ENCODE measurements at regions not wholly inside any gene's neighbourhood (a gene's known extent, or its start where the extent isn't known, plus 50 kb on each side); places are given as distances from the start of the nearest gene placed in this dataset.

DNA sequence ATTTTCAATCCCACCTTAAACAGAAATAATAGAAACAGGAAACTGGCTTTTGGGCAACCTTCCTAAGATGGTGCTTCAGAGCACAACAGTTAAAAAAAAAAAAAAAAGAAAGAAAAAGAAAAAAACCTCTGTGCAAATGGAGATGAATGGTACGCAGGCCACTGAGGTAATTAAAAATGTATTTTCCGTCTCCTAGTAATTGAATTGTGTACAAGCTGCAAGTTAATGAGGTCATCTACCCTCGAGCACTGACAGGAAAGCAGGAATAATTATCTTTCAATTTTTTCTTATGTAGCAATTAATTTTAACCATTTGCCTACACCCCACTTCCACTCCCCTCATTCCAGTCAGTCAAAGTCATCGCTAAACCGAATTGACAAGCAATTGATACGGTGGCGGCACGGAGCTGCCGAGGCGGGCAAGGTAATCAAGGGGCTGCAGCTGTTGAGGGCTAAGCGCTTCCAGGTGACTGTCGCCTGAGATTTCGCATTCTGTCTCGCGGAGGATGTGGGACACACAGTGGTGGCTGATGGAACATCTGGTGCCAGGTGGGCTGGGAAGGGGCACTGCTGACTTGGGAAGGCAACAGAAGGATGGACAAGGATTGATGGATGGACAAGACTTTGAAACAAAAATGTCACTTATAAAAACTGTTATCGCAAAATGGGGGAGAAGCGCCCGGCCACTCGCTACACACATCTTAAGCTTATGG, 109.4 kb downstream of the RCN1 start:
- no peak overlapping the region for H3K27ac ChIP-seq (ENCODE audit: low read depth in 2 of 2, low read length in 1 of 2)
- ChIA-PET POLR2A (no interaction called here), CTCF (interaction anchor here (0.9 to 1.7 kb wide), 4 partner anchors 13 to 148 kb away, joined by 3 to 4 read pairs (median 3); no protein-coding TSS in a partner anchor)
- H3K9me2 ChIP-seq, result no peaks in the 10 kb centered on the region
- H3F3A ChIP-seq (replicated peaks; ENCODE audit: insufficient read depth), result no peaks in the 10 kb centered on the region
- WGBS (ENCODE audit: low lambda C conversion rate), result 33% methylated on average over 19 of the region's 19 CpGs
- H3K4me3 ChIP-seq (ENCODE audit: low read depth in 2 of 2, low read length in 1 of 2), result no peak overlapping the region
- TF ChIP-seq RXRA (IDR thresholded peaks at IDR 0.05; ENCODE audit: borderline replicate concordance, low read depth) (no peak), FOSL2 (IDR thresholded peaks at IDR 0.05; ENCODE audit: borderline replicate concordance, low read depth) (no peak), RCOR1 (IDR thresholded peaks at IDR 0.05; ENCODE audit: low read length) (no peak), IRF3 (IDR thresholded peaks at IDR 0.05; ENCODE audit: low read depth, low read length) (no peak)
- TF ChIP-seq, protein P1, sequence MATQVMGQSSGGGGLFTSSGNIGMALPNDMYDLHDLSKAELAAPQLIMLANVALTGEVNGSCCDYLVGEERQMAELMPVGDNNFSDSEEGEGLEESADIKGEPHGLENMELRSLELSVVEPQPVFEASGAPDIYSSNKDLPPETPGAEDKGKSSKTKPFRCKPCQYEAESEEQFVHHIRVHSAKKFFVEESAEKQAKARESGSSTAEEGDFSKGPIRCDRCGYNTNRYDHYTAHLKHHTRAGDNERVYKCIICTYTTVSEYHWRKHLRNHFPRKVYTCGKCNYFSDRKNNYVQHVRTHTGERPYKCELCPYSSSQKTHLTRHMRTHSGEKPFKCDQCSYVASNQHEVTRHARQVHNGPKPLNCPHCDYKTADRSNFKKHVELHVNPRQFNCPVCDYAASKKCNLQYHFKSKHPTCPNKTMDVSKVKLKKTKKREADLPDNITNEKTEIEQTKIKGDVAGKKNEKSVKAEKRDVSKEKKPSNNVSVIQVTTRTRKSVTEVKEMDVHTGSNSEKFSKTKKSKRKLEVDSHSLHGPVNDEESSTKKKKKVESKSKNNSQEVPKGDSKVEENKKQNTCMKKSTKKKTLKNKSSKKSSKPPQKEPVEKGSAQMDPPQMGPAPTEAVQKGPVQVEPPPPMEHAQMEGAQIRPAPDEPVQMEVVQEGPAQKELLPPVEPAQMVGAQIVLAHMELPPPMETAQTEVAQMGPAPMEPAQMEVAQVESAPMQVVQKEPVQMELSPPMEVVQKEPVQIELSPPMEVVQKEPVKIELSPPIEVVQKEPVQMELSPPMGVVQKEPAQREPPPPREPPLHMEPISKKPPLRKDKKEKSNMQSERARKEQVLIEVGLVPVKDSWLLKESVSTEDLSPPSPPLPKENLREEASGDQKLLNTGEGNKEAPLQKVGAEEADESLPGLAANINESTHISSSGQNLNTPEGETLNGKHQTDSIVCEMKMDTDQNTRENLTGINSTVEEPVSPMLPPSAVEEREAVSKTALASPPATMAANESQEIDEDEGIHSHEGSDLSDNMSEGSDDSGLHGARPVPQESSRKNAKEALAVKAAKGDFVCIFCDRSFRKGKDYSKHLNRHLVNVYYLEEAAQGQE (IDR thresholded peaks at IDR 0.05; ENCODE audit: low read depth, low read length), result no peak
- no peaks in the 10 kb centered on the region for H3K36me3 ChIP-seq (replicated peaks in 1 of 2; ENCODE audit: control insufficient read depth in 1 of 2, insufficient read depth in 2 of 2, low read length in 1 of 2)
- no peaks in the 10 kb centered on the region for H3K9me3 ChIP-seq
- peaks cover 18% of the 10 kb centered on the region; the same call in 1 of the 2 replicates for H3K27me3 ChIP-seq (ENCODE audit: insufficient read depth)
- no peak overlapping the region for H2AFZ ChIP-seq (ENCODE audit: low read depth)
- no peak overlapping the region for H3K4me2 ChIP-seq
- no peaks in the 10 kb centered on the region for H4K20me1 ChIP-seq (ENCODE audit: insufficient read depth)
- no peaks in the 10 kb centered on the region for H3K4me1 ChIP-seq (ENCODE audit: control insufficient read depth in 1 of 2, insufficient read depth in 2 of 2, low read depth in 1 of 2, low read length in 1 of 2)
- no peak for DNase-seq
- H3K79me2 ChIP-seq (ENCODE audit: insufficient read depth), result no peaks in the 10 kb centered on the region
- no peak overlapping the region for H3K9ac ChIP-seq

GRCh38 chr11:32204751-32205150, 113.9 kb downstream of the RCN1 start:
- Histone ChIP-seq H3K4me1 (ENCODE audit: control insufficient read depth in 1 of 2, insufficient read depth in 2 of 2, low read depth in 1 of 2, low read length in 1 of 2) (no peaks in the 10 kb centered on the region), H3K27me3 (ENCODE audit: insufficient read depth) (peaks cover 17% of the 10 kb centered on the region; the same call in 1 of the 2 replicates), H3K9me2 (no peaks in the 10 kb centered on the region), H3K9me3 (no peaks in the 10 kb centered on the region), H3K36me3 (replicated peaks in 1 of 2; ENCODE audit: control insufficient read depth in 1 of 2, insufficient read depth in 2 of 2, low read length in 1 of 2) (no peaks in the 10 kb centered on the region), H2AFZ (ENCODE audit: low read depth) (no peak overlapping the region), H3K27ac (ENCODE audit: low read depth in 2 of 2, low read length in 1 of 2) (no peak overlapping the region), H4K20me1 (ENCODE audit: insufficient read depth) (no peaks in the 10 kb centered on the region), H3K4me2 (no peak overlapping the region), H3K79me2 (ENCODE audit: insufficient read depth) (no peaks in the 10 kb centered on the region), H3F3A (replicated peaks; ENCODE audit: insufficient read depth) (no peaks in the 10 kb centered on the region), H3K4me3 (ENCODE audit: low read depth in 2 of 2, low read length in 1 of 2) (no peak overlapping the region), H3K9ac (no peak overlapping the region)
- WGBS (ENCODE audit: low lambda C conversion rate), result 32% methylated on average over 4 of the region's 5 CpGs
- ChIA-PET POLR2A (no interaction called here), CTCF (interaction anchor here (0.6 to 1.2 kb wide), 2 partner anchors 27 to 214 kb away, joined by 3 read pairs; no protein-coding TSS in a partner anchor)
- no peak for TF ChIP-seq CHD2 (IDR thresholded peaks at IDR 0.05; ENCODE audit: low read length, partially characterized antibody)
- no peak for TF ChIP-seq YY1 (IDR thresholded peaks at IDR 0.05; ENCODE audit: low read depth)
- no peak for TF ChIP-seq ELF1 (IDR thresholded peaks at IDR 0.05)
- TF ChIP-seq, protein P2, sequence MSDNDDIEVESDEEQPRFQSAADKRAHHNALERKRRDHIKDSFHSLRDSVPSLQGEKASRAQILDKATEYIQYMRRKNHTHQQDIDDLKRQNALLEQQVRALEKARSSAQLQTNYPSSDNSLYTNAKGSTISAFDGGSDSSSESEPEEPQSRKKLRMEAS (IDR thresholded peaks at IDR 0.05; ENCODE audit: low read depth), result no peak
- no peak for TF ChIP-seq SIN3A (IDR thresholded peaks at IDR 0.05; ENCODE audit: borderline replicate concordance, low read depth, low read length)
- TF ChIP-seq TAF1 (IDR thresholded peaks at IDR 0.05; ENCODE audit: borderline replicate concordance, low read depth, low read length), result no peak
- DNase-seq, result no peak
